Liver (tissue), 8 donors: ENCODE measurements at regions not wholly inside any gene's neighbourhood (a gene's known extent, or its start where the extent isn't known, plus 50 kb on each side); places are given as distances from the start of the nearest gene placed in this dataset.

ENCODE experiments used
- DNase-seq: peaks from one replicate; pipeline ENCODE4 v3.0.0-alpha.2; 2017; ENCODE audit warnings: low spot score
- H3K27ac ChIP-seq, 2 donors: one replicate each; pipeline ENCODE4 v1.7.0; 2013; ENCODE audit warnings: inconsistent platforms in 2 of 2, low read length in 2 of 2, control low read depth in 1 of 2, low read depth in 1 of 2, mild to moderate bottlenecking in 1 of 2
- H3K27me3 ChIP-seq, 4 donors: one replicate each; pipeline versions ENCODE4 v1.6.1 to v1.7.0; 2013; ENCODE audit warnings: low read length in 3 of 4, inconsistent platforms in 1 of 4, mild to moderate bottlenecking in 1 of 4, moderate library complexity in 1 of 4; ENCODE audit not compliant: control insufficient read depth in 4 of 4, insufficient read depth in 4 of 4
- H3K36me3 ChIP-seq, 4 donors: one replicate each; pipeline versions ENCODE4 v1.6.1 to v1.7.0; 2013; ENCODE audit warnings: low read length in 3 of 4, mild to moderate bottlenecking in 3 of 4, low read depth in 1 of 4, moderate library complexity in 1 of 4; ENCODE audit not compliant: control insufficient read depth in 4 of 4, insufficient read depth in 3 of 4
- H3K4me1 ChIP-seq, 4 donors: one replicate each; pipeline versions ENCODE4 v1.6.1 to v1.7.0; 2013; ENCODE audit warnings: low read length in 3 of 4, mild to moderate bottlenecking in 3 of 4, moderate library complexity in 1 of 4; ENCODE audit not compliant: control insufficient read depth in 4 of 4, insufficient read depth in 4 of 4
- H3K4me3 ChIP-seq, 3 donors: one replicate each; pipeline versions ENCODE4 v1.6.1 to v1.7.0; 2013; ENCODE audit warnings: low read length in 3 of 3, control low read depth in 1 of 3, low read depth in 1 of 3, mild to moderate bottlenecking in 1 of 3
- H3K9ac ChIP-seq, 2 donors: one replicate each; pipeline ENCODE4 v1.7.0; 2013; ENCODE audit warnings: low read length in 2 of 2, mild to moderate bottlenecking in 2 of 2, moderate library complexity in 2 of 2, control low read depth in 1 of 2, low read depth in 1 of 2
- H3K9me3 ChIP-seq, 4 donors: one replicate each; pipeline versions ENCODE4 v1.6.1 to v1.7.0; 2013; ENCODE audit warnings: low read length in 3 of 4; ENCODE audit not compliant: control insufficient read depth in 4 of 4
- ATF3 ChIP-seq: IDR thresholded peaks from 2 replicates; pipeline ENCODE4 v1.6.1; 2016; ENCODE audit warnings: antibody characterized with exemption
- EGR1 ChIP-seq, 2 donors: IDR thresholded peaks; 2 replicates each; pipeline ENCODE4 v1.6.1; 2016 to 2018; ENCODE audit warnings: antibody characterized with exemption in 2 of 2, low read depth in 2 of 2
- FOXA1 ChIP-seq: IDR thresholded peaks from 2 replicates; pipeline ENCODE4 v1.6.1; 2016; ENCODE audit warnings: antibody characterized with exemption
- FOXA2 ChIP-seq: IDR thresholded peaks from 2 replicates; pipeline ENCODE4 v1.6.1; 2016; ENCODE audit warnings: antibody characterized with exemption
- HNF4A ChIP-seq, 2 donors: conservative IDR thresholded peaks; 2 replicates each; pipeline ENCODE4 v1.6.1; 2016; ENCODE audit warnings: antibody characterized with exemption in 2 of 2, mild to moderate bottlenecking in 2 of 2
- HNF4G ChIP-seq: IDR thresholded peaks from 2 replicates; pipeline ENCODE4 v1.6.1; 2016; ENCODE audit warnings: antibody characterized with exemption
- JUND ChIP-seq, 2 donors: IDR thresholded peaks; 2 replicates each; pipeline ENCODE4 v1.6.1; 2016; ENCODE audit warnings: antibody characterized with exemption in 2 of 2
- NR2F2 ChIP-seq: IDR thresholded peaks from 2 replicates; pipeline ENCODE4 v1.6.1; 2016; ENCODE audit warnings: antibody characterized with exemption
- RAD21 ChIP-seq, 2 donors: IDR thresholded peaks; 2 replicates each; pipeline ENCODE4 v1.6.1; 2016; ENCODE audit warnings: antibody characterized with exemption in 2 of 2, mild to moderate bottlenecking in 2 of 2
- TAF1 ChIP-seq: conservative IDR thresholded peaks from 2 replicates; pipeline ENCODE4 v1.6.1; 2016; ENCODE audit warnings: antibody characterized with exemption, mild to moderate bottlenecking
- YY1 ChIP-seq: IDR thresholded peaks from 2 replicates; pipeline ENCODE4 v1.6.1; 2016; ENCODE audit warnings: antibody characterized with exemption, mild to moderate bottlenecking
- WGBS: extraction: QIAGEN DNeasy Blood & Tissue Kit; methylation state at CpG from one replicate; pipeline ENCODE4 v1.1.7; 2013; 5-methylcytosine and 5-hydroxymethylcytosine counted together
- TF ChIP-seq, protein P1 (sequence below): IDR thresholded peaks from 2 replicates; pipeline ENCODE4 v1.6.1; 2016; ENCODE audit warnings: antibody characterized with exemption, mild to moderate bottlenecking
- TF ChIP-seq, protein P2 (sequence below): IDR thresholded peaks from 2 replicates; pipeline ENCODE4 v1.6.1; 2016; ENCODE audit warnings: antibody characterized with exemption
- TF ChIP-seq, protein P3 (sequence below): fragments of 150-350 bp; IDR thresholded peaks from 2 replicates; pipeline ENCODE4 v1.5.1; 2017; ENCODE audit warnings: improper control_type of control experiment, low read depth, low read length; ENCODE audit not compliant: missing input control
- donor health status: healthy.
- donor health status: healthy.
- donor health status: healthy.
- donor health status: healthy.
- donor health status: healthy.

DNA sequence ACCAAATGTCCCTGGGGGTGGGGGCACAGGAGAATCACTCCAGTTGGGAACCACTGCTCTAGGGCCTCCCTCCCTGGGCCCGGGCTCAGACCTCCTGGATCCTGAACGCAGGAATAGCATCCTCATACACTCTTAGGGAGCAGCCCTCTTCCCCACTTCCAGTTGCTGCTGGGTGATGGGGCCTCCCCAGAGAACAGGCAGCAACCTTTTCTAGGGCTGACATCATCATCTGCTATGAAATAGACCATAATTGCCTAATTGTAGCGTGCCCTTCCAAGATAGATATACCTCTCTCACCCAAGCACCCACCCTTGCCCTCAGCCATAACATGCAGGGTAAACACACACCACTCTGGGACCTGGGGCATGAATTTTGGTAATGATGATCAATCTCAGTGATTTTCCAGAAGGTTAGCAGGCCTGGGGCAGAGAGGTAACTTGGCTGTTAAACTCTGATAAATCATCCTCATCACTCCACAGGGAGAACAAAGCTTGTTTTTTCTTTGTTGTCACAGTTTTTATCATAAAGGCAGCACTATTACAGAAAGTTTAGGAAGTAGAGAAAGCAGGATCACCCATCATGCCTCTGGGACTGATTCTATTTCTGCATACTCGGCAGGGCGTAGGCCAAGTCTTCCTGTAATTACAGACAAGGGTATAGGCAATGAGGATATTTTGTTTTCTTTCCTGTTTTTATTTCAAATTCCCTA lies 88.3 kb upstream of the PRDM11 start (continued):
- TF ChIP-seq, protein P1, sequence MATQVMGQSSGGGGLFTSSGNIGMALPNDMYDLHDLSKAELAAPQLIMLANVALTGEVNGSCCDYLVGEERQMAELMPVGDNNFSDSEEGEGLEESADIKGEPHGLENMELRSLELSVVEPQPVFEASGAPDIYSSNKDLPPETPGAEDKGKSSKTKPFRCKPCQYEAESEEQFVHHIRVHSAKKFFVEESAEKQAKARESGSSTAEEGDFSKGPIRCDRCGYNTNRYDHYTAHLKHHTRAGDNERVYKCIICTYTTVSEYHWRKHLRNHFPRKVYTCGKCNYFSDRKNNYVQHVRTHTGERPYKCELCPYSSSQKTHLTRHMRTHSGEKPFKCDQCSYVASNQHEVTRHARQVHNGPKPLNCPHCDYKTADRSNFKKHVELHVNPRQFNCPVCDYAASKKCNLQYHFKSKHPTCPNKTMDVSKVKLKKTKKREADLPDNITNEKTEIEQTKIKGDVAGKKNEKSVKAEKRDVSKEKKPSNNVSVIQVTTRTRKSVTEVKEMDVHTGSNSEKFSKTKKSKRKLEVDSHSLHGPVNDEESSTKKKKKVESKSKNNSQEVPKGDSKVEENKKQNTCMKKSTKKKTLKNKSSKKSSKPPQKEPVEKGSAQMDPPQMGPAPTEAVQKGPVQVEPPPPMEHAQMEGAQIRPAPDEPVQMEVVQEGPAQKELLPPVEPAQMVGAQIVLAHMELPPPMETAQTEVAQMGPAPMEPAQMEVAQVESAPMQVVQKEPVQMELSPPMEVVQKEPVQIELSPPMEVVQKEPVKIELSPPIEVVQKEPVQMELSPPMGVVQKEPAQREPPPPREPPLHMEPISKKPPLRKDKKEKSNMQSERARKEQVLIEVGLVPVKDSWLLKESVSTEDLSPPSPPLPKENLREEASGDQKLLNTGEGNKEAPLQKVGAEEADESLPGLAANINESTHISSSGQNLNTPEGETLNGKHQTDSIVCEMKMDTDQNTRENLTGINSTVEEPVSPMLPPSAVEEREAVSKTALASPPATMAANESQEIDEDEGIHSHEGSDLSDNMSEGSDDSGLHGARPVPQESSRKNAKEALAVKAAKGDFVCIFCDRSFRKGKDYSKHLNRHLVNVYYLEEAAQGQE = no peak

GRCh38 chr11:45058647-45058950 lies 87.8 kb upstream of the PRDM11 start:
- Histone ChIP-seq H3K9me3 (peaks cover 0 to 8% (median 4%) of the 10 kb centered on the region in 4 donors), H3K36me3 (no peaks in the 10 kb centered on the region), H3K9ac (no peak overlapping the region), H3K27me3 (no peaks in the 10 kb centered on the region), H3K27ac (no peak overlapping the region), H3K4me1 (peaks cover 0 to 3% (median 0%) of the 10 kb centered on the region in 4 donors), H3K4me3 (no peak overlapping the region)
- 72% methylated on average over 3 of the region's 3 CpGs for WGBS
- DNase-seq = no peak
- no peak for TF ChIP-seq FOXA2
- TF ChIP-seq ATF3 = no peak
- no peak for TF ChIP-seq TAF1
- no peak for TF ChIP-seq RAD21 (IDR thresholded peaks at IDR 0.05)

- Histone ChIP-seq H3K9me3 (peaks cover 0 to 16% (median 11%) of the 10 kb centered on the region in 4 donors), H3K4me1 (peaks cover 0 to 3% (median 0%) of the 10 kb centered on the region in 4 donors), H3K4me3 (no peak overlapping the region), H3K27ac (no peak overlapping the region), H3K9ac (no peak overlapping the region), H3K36me3 (no peaks in the 10 kb centered on the region), H3K27me3 (no peaks in the 10 kb centered on the region)
- 79% methylated on average over 8 of the region's 8 CpGs for whole genome bisulfite sequencing
- TF ChIP-seq NR2F2 (no peak), ATF3 (no peak), FOXA2 (no peak), RAD21 (IDR thresholded peaks at IDR 0.05) (no peak), HNF4G (no peak), HNF4A (conservative IDR thresholded peaks at IDR 0.05) (no peak), YY1 (no peak), EGR1 (IDR thresholded peaks at IDR 0.05; ENCODE audit: low read depth in 2 of 2) (no peak), JUND (IDR thresholded peaks at IDR 0.05) (no peak), FOXA1 (no peak)
- TF ChIP-seq, protein P2, sequence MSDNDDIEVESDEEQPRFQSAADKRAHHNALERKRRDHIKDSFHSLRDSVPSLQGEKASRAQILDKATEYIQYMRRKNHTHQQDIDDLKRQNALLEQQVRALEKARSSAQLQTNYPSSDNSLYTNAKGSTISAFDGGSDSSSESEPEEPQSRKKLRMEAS = no peak
- TF ChIP-seq, protein P1 = no peak
- TF ChIP-seq, protein P3, sequence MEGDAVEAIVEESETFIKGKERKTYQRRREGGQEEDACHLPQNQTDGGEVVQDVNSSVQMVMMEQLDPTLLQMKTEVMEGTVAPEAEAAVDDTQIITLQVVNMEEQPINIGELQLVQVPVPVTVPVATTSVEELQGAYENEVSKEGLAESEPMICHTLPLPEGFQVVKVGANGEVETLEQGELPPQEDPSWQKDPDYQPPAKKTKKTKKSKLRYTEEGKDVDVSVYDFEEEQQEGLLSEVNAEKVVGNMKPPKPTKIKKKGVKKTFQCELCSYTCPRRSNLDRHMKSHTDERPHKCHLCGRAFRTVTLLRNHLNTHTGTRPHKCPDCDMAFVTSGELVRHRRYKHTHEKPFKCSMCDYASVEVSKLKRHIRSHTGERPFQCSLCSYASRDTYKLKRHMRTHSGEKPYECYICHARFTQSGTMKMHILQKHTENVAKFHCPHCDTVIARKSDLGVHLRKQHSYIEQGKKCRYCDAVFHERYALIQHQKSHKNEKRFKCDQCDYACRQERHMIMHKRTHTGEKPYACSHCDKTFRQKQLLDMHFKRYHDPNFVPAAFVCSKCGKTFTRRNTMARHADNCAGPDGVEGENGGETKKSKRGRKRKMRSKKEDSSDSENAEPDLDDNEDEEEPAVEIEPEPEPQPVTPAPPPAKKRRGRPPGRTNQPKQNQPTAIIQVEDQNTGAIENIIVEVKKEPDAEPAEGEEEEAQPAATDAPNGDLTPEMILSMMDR = no peak
- DNase-seq = no peak
These were observed 85.7 kb upstream of the PRDM11 start for GRCh38 chr11:45060707-45061106.
